ENCODE measurements at regions not wholly inside any gene's neighbourhood (a gene's known extent, or its start where the extent isn't known, plus 50 kb on each side); places are given as distances from the start of the nearest gene placed in this dataset.
"Not testable (repeated sequence)": the region's sequence is repeated elsewhere in the genome, so short reads cannot be mapped to it uniquely, and the experiment has no call there.

- no peak for DNase-seq
Measured at GRCh38 chr4:92014067-92014466, 289.7 kb upstream of the GRID2 start.

- no peak for DNase-seq
Measured at GRCh38 chr4:92021203-92021602, 282.6 kb upstream of the GRID2 start.

GRCh38 chr4:92021788-92022187, 282.0 kb upstream of the GRID2 start:
- DNase-seq: no peak

GRCh38 chr4:92028830-92029229, 274.9 kb upstream of the GRID2 start:
- DNase-seq: not testable (repeated sequence)

- DNase-seq: no peak
Measured at GRCh38 chr4:92031825-92032224, 271.9 kb upstream of the GRID2 start.

- no peak for DNase-seq
Measured at GRCh38 chr4:92035666-92036065, 268.1 kb upstream of the GRID2 start.

- DNase-seq: no peak
Measured at GRCh38 chr4:92045718-92046117, 258.0 kb upstream of the GRID2 start.

- DNase-seq: no peak
Measured at GRCh38 chr4:92047209-92047875, 256.4 kb upstream of the GRID2 start.

GRCh38 chr4:92050875-92051274, 252.9 kb upstream of the GRID2 start:
- DNase-seq: no peak

GRCh38 chr4:92059615-92060014, 244.2 kb upstream of the GRID2 start:
- DNase-seq: no peak

- DNase-seq: no peak
Measured at GRCh38 chr4:92060333-92060732, 243.4 kb upstream of the GRID2 start.

GRCh38 chr4:92064574-92064973, 239.2 kb upstream of the GRID2 start:
- no peak for DNase-seq

GRCh38 chr4:92066485-92066884, 237.3 kb upstream of the GRID2 start:
- no peak for DNase-seq

- no peak for DNase-seq
Measured at GRCh38 chr4:92071587-92071986, 232.2 kb upstream of the GRID2 start.

GRCh38 chr4:92074839-92075238, 228.9 kb upstream of the GRID2 start:
- no peak for DNase-seq

- no peak for DNase-seq
Measured at GRCh38 chr4:92090887-92091286, 212.9 kb upstream of the GRID2 start.

- DNase-seq: no peak
Measured at GRCh38 chr4:92091335-92091734, 212.4 kb upstream of the GRID2 start.

GRCh38 chr4:92099861-92100260, 203.9 kb upstream of the GRID2 start:
- DNase-seq: no peak

GRCh38 chr4:92100975-92101374, 202.8 kb upstream of the GRID2 start:
- DNase-seq: no peak

GRCh38 chr4:92101737-92102172, 202.0 kb upstream of the GRID2 start:
- DNase-seq: no peak

GRCh38 chr4:92104506-92104905, 199.3 kb upstream of the GRID2 start:
- DNase-seq: no peak

- DNase-seq: no peak
Measured at GRCh38 chr4:92106816-92107215, 196.9 kb upstream of the GRID2 start.

- no peak for DNase-seq
Measured at GRCh38 chr4:92111493-92111892, 192.3 kb upstream of the GRID2 start.

GRCh38 chr4:92112805-92113204, 191.0 kb upstream of the GRID2 start:
- no peak for DNase-seq

- no peak for DNase-seq
Measured at GRCh38 chr4:92120810-92121498, 182.8 kb upstream of the GRID2 start.
